ENCODE measurements at regions not wholly inside any gene's neighbourhood (a gene's known extent, or its start where the extent isn't known, plus 50 kb on each side); places are given as distances from the start of the nearest gene placed in this dataset.
A peak's percentile ranks its signal among the peaks of the same experiment; 100 is the strongest.

GRCh38 chr18:37671119-37671518 is 105.5 kb upstream of the CELF4 start:
- Mint-ChIP-seq H3K27ac (no peak overlapping the region), H3K4me3 (no peak overlapping the region), H3K9me3 (peaks cover 9% of the 10 kb centered on the region), H3K4me1 (peaks cover 19% of the 10 kb centered on the region), H3K27me3 (ENCODE audit: insufficient read depth) (peaks cover 4% of the 10 kb centered on the region), H3K36me3 (ENCODE audit: low read depth) (no peaks in the 10 kb centered on the region)
- Histone ChIP-seq H3K4me3 (ENCODE audit: low read length) (no peak overlapping the region), H3K27ac (ENCODE audit: low read depth, low read length) (no peak overlapping the region), H3K27me3 (ENCODE audit: control insufficient read depth, insufficient read depth, low read length, poor library complexity, severe bottlenecking) (no peaks in the 10 kb centered on the region), H3K9ac (ENCODE audit: extremely low read depth, low read length, poor library complexity, severe bottlenecking) (no peak overlapping the region), H3K4me1 (ENCODE audit: control insufficient read depth, insufficient read depth, low read length) (peaks cover 6% of the 10 kb centered on the region), H3K36me3 (ENCODE audit: control insufficient read depth, insufficient read depth, low read length) (no peaks in the 10 kb centered on the region), H3K9me3 (ENCODE audit: control insufficient read depth, low read length) (peaks cover 9% of the 10 kb centered on the region)
- no peak for TF ChIP-seq CTCF (conservative IDR thresholded peaks at IDR 0.05)
- whole genome bisulfite sequencing, 2 experiments (ENCODE audit: insufficient coverage in 1 of 2, insufficient read length in 1 of 2): 96 to 97% methylated on average over 5 to 14 of the region's 14 CpGs
- no peak for DNase-seq

GRCh38 chr18:37669991-37670534 is 104.5 kb upstream of the CELF4 start:
- no peaks in the 10 kb centered on the region for H3K36me3 Mint-ChIP-seq (ENCODE audit: low read depth)
- Histone ChIP-seq H3K9ac (ENCODE audit: extremely low read depth, low read length, poor library complexity, severe bottlenecking) (no peak overlapping the region), H3K36me3 (ENCODE audit: control insufficient read depth, insufficient read depth, low read length) (no peaks in the 10 kb centered on the region), H3K27me3 (ENCODE audit: control insufficient read depth, insufficient read depth, low read length, poor library complexity, severe bottlenecking) (no peaks in the 10 kb centered on the region), H3K4me1 (ENCODE audit: control insufficient read depth, insufficient read depth, low read length) (peaks cover 11% of the 10 kb centered on the region), H3K27ac (ENCODE audit: low read depth, low read length) (no peak overlapping the region), H3K9me3 (ENCODE audit: control insufficient read depth, low read length) (no peaks in the 10 kb centered on the region), H3K4me3 (ENCODE audit: low read length) (no peak overlapping the region)
- DNase-seq: peak; percentile 51
- H3K4me3 Mint-ChIP-seq: no peak overlapping the region
- H3K4me1 Mint-ChIP-seq: peaks cover 22% of the 10 kb centered on the region
- TF ChIP-seq CTCF (conservative IDR thresholded peaks at IDR 0.05): no peak
- 87 to 98% methylated on average over 9 to 17 of the region's 17 CpGs for WGBS, 2 experiments (ENCODE audit: insufficient coverage in 1 of 2, insufficient read length in 1 of 2)
- peaks cover 2% of the 10 kb centered on the region for H3K27me3 Mint-ChIP-seq (ENCODE audit: insufficient read depth)
- H3K27ac Mint-ChIP-seq: no peak overlapping the region
- H3K9me3 Mint-ChIP-seq: no peaks in the 10 kb centered on the region

GRCh38 chr18:37668971-37669747 is 103.6 kb upstream of the CELF4 start:
- Histone ChIP-seq H3K9ac (ENCODE audit: extremely low read depth, low read length, poor library complexity, severe bottlenecking) (no peak overlapping the region), H3K36me3 (ENCODE audit: control insufficient read depth, insufficient read depth, low read length) (no peaks in the 10 kb centered on the region), H3K4me3 (ENCODE audit: low read length) (no peak overlapping the region), H3K9me3 (ENCODE audit: control insufficient read depth, low read length) (no peaks in the 10 kb centered on the region), H3K4me1 (ENCODE audit: control insufficient read depth, insufficient read depth, low read length) (peaks cover 11% of the 10 kb centered on the region), H3K27ac (ENCODE audit: low read depth, low read length) (peak overlapping the region; percentile 45), H3K27me3 (ENCODE audit: control insufficient read depth, insufficient read depth, low read length, poor library complexity, severe bottlenecking) (no peaks in the 10 kb centered on the region)
- Mint-ChIP-seq H3K27ac (peak overlapping the region; percentile 67), H3K9me3 (no peaks in the 10 kb centered on the region), H3K36me3 (ENCODE audit: low read depth) (no peaks in the 10 kb centered on the region), H3K4me3 (no peak overlapping the region), H3K4me1 (peaks cover 22% of the 10 kb centered on the region), H3K27me3 (ENCODE audit: insufficient read depth) (peaks cover 2% of the 10 kb centered on the region)
- peak; percentile 88 for DNase-seq
- 64 to 75% methylated on average over 8 to 15 of the region's 15 CpGs for WGBS, 2 experiments (ENCODE audit: insufficient coverage in 1 of 2, insufficient read length in 1 of 2)
- TF ChIP-seq CTCF (conservative IDR thresholded peaks at IDR 0.05): no peak

Measured in endodermal cell (in vitro differentiated cells).